Stimulated activated CD4-positive, alpha-beta T cell treated with anti-CD3 and anti-CD28 coated beads, Interleukin-15, amount 100 ng/mL, for 24 hours (primary cell): ENCODE measurements at regions not wholly inside any gene's neighbourhood (a gene's known extent, or its start where the extent isn't known, plus 50 kb on each side); places are given as distances from the start of the nearest gene placed in this dataset.
"Not testable (repeated sequence)": the region's sequence is repeated elsewhere in the genome, so short reads cannot be mapped to it uniquely, and the experiment has no call there.

Experiments used
- DNase-seq: peaks from one replicate; pipeline ENCODE4 v3.0.0-alpha.2; 2020

DNA sequence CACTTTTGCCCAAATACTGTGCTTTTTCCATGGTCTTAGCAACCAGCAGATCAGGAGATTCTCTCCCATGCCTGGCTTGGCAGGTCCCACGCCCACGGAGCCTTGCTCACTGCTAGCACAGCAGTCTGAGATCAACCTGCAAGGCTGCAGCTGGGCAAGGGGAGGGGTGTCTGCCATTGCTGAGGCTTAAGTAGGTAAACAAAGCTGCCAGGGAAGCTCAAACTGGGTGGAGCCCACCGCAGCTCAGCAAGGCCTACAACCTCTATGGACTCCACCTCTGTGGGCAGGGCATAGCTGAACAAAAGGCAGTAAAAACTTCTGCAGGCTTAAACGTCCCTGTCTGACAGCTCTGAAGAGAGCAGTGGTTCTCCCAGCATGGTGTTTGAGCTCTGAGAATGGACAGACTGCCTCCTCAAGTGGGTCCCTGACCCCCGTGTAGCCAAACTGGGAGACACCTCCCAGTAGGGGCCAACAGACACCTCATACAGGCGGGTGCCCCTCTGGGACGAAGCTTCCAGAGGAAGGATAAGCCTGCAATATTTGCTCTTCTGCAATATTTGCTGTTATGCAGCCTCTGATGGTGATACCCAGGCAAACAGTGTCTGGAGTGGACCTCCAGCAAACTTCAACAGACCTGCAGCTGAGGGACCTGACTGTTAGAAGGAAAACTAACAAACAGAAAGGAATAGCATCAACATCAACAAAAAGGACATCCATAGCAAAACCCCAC, 132.8 kb upstream of the STARD13 start:
- DNase-seq, result not testable (repeated sequence)

DNA sequence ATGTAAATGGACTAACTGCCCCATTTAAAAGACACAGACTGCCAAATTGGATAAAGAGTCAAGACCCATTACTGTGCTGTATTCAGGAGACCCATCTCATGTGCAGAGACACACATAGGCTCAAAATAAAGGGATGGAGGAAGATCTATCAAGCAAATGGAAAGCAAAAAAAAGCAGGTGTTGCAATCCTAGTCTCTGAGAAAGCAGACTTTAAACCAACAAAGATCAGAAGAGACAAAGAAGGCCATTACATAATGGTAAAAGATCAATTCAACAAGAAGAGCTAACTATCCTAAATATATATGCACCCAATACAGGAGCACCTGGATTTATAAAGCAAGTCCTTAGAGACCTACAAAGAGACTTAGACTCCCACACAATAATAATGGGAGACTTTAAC, 134.6 kb upstream of the STARD13 start:
- not testable (repeated sequence) for DNase-seq

DNA sequence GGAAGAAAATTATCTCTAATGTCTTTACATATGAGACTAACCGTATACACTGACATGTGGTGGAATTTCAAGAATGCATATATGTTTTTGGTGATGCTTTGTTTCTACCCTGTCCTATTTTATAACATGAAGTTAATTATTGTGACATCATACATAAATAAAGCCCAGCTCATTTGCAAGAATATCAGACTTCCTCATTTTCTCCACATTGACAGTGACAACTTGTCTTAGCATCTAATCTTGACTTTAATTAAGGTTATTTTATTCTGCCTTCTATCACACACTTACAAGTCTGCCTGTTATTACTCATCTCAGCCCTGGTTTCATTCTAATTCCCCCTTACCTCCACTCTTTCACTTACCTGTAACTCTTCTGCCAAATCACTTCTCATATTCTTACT, 140.6 kb upstream of the STARD13 start:
- DNase-seq, result no peak

DNA sequence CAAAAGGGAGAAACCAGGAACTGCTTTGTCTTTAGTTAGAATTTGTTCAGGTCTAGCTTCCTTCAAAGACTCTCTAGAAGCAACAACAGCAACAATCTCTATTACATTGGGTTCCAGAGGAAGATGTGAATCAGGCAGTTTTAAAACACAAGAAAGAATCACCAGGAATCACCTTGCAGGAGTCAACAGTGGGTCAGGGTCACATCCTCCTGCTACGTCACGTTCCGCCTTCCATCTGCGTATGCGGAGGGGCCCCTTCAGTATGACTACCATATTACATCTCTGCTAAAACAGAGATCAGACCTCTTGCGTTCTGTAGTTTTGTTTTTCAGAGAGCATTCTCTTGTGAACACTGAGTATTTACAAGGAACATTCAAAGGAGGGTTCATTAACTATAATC, 147.8 kb upstream of the STARD13 start:
- no peak for DNase-seq

DNA sequence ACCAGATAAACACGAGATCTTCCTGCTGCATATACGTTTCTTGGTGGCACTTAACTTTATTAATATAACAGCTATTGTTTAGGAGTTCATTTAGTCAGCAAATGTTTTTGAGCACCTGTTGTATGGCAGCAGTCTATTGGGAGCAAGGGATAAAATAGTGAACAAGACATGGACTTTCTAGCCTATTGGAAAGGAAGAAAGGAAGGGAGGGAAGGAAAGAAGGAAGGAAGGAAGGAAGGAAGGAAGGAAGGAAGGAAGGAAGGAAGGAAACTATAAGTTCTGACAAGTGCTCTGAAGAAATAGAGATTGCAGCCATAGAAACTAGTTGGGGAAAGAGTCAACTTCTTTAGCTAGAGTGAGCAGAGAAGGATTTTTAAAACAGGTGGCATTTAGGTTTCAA, 149.1 kb upstream of the STARD13 start:
- DNase-seq, result no peak

DNA sequence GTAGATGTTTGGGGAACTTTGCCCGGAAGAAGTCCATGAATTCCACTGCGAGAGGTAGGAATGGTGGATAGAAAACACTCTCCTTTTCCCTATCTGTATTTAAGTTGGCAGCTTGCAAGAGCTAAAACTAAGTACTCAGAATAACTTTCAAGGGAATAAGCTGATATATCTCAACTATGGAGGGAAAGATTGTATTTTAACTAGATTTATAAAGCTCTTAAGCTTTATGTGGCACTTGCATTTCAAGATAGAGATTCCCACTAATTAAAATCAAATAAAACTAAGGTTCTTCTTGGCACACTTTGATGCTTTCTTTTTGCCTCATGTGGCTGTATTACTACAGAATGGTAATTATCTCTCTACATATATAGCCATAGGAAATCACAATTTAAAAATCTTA, 149.7 kb upstream of the STARD13 start:
- DNase-seq, result no peak

DNA sequence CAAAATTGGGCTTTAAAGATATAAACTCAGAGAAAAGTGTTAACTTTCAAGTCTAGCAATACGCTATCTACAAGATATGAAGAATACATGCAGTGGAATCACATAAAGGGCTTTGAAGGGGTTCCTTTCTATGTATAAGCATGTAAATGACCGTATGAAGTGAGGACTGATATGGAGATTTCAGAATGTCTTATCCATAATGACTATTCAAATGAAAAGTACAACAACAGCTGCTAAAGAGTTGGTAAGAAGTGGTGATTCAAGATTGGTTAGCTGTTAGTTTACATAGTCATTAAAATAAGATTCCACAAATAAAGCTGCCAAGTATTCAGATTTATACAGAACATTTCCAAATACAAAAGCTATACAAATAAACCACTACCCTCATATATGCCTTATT, 153.4 kb upstream of the STARD13 start:
- no peak for DNase-seq

DNA sequence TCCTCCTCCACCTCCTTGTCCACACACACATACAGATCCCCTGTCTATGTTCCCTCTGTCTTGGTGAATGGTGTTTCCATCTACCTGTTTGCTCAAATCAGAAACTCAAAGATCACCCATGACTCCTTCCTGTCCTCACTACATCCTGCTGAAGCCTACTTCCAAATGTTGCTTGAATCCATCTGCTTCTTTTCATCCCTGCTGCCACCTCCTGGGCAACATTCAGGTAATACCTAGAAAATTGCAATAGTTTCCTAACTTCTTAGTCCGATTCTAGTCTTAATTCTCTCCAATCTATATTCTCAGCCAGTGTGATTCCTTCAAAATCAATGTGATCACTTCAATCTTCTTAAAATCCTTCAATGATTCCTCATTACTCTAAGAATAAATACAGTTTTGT, 155.5 kb upstream of the STARD13 start:
- DNase-seq, result no peak

DNA sequence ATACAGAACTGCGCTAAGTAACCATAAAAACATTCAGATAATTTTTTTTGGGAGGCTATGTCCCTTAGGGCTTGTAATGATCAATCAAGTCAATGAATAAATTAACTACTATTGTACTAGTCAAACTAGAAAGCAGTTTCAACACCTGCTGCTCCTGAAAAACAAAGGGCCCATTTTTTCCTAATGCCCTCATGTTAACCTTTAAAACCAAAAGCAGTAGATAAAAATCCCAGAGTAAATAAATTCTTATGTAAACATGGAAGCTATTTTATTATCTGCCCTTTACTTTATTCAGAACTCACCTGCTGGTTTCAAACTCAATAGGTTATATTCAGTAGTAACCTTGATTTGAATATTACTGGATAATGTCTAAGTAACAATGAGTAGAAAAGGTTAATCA, 159.5 kb upstream of the STARD13 start:
- DNase-seq, result no peak

DNA sequence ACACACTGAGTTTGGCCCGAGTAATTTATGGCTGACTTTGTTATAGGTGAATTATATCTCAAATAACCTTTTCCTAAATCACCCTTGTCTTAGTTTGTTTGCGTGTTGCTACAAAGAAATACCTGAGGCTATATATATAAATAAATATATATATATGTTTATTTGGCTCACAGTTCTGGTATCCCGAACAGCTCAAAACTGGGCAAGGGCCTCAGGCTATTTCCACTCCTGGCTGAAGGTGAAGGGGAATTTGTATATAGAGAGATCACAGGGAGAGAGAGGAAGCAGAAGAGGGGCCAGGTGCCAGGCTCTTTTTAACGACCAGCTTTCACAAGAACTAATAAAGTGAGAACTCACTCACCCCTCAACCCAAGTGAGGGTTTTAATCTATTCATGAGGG, 159.9 kb upstream of the STARD13 start:
- no peak for DNase-seq

DNA sequence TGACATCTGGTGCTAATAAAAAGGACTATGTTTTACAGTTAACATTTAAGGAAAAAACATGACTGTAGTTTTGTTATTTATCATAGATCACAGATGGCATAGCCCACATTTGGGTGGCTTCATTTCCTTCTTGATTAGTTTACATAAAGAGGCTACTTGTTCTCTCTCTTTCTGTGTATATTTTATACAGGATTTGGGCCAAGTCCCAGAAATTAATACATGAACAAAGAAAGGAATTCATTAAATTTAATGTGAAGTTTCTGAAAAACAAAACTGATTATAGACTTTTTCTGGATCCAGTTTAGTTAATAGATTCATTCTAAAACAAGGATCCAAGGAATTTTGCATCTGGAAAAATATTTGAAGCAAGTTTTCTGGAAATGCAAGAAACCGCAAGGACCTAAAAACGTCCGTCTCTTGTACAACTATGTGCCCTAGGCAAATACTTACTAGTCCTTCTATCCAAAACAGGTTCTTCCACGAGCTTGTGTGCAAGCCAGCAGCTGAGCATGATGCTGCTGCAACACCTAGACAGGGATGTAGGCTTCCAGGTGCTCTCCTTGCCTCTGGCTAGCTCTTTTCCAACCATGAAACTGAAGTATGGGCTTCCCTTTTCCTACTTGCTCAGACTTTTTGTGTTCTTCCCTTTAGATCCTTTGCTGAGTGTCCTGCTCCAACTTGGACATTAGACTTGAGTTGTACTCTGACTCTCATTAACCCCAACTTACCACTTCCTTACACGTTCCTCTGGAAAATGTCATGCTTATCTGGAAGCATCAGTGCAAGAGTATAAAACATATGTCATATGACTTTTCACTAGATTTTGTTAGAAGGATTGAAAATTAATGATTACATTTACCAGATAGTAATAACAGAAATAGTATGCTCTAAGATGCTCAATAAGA, 161.5 kb upstream of the STARD13 start:
- DNase-seq, result no peak

DNA sequence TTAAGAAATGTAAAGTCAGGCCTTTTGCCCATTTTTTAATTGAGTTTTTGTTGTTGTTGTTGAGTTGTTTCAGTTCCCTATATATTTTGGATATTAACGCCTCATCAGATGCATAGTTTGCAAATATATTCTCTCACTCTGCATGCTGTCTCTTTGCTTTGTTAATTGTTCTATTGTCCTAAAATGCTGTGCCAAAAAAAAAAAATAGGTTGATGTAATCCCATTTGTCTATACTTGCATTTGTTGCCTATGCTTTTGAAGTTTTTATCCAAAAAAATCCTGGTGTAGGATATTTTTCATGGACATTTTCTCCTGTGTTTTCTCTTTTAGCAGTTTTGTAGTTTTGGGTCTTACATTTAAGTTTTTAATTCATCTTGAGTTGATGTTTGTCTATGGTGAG, 163.3 kb upstream of the STARD13 start:
- DNase-seq, result no peak

DNA sequence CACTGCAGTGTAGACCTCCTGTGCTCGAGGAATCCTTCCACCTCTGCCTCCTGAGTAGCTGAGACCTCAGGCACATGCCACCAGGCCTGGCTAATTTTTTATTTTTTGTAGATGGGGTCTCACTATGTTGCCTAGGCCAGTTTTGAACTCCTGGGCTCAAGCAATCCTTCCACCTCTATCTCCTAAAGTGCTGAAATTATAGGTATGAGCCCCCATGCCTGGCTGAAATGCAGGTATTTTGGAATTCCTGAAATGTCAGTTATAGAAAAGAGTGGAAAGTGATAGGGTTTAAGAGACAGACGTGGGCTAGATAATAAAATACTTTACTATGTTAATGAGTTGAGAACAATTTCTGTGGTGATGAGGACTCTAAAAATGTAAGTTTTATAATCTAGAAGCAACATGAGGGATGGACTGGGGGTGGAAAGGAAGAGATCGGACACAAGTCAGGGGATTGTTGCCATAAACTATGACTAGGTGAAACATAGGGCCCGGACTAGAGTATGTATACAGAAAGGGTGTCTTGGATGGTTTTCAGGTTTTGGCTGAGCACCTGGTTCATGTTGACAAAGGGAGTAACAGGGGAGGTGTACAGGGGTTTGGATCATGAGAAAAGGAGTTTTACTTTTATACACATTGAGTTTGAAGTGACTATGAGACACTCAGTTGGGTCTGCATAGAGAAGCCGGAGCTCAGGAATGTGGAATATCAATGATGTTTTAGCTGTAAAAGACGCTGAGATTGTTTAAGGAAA, 165.6 kb upstream of the STARD13 start:
- no peak for DNase-seq

DNA sequence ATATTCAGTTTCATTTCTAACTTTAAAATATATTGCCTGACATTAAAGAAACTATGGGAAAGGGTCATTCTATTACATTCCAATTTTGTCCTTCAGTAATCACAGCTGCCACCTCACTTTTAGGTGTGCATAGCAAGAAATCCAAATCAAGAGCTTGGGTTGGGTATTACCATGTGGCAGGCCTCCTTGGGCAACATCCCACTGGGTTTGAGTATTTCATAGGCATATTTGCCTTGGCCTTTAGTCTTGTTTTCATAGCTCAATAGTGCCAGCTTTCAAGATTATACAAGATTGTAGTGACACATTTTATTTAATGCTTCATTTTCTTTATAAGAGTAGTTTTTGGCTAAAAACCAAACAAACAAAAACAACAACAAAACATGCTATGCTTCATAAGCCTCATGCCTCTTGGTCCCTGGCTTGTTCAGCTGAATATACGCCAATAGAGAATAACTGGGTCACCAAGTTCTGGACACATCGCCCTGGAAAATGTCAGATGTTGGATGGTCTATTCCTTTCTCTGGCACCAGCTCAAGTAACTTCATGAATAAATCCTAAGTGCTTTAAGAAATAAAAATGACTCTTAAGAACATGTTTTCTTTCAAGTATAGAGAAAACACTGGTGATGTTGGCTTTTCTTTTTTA, 167.4 kb upstream of the STARD13 start:
- no peak for DNase-seq

DNA sequence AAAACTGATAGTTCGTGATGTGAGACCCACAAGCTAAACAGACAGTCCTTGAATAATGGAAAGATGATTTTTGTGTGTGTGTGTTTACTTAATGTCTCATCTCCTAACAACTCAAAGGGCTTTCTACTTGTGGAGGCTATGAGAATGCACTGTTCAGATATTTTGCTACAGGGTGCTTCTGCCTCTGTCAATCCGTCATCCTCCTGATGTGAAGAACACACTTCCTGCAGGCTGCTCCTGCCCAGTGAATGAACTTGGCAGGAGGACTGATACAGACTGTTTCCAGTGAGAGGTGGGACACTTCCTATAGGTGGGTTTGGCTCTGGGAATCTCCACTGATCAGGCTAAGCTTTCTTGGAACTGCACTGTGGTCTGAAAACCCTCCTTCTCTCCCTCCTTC, 168.4 kb upstream of the STARD13 start:
- DNase-seq, result no peak

DNA sequence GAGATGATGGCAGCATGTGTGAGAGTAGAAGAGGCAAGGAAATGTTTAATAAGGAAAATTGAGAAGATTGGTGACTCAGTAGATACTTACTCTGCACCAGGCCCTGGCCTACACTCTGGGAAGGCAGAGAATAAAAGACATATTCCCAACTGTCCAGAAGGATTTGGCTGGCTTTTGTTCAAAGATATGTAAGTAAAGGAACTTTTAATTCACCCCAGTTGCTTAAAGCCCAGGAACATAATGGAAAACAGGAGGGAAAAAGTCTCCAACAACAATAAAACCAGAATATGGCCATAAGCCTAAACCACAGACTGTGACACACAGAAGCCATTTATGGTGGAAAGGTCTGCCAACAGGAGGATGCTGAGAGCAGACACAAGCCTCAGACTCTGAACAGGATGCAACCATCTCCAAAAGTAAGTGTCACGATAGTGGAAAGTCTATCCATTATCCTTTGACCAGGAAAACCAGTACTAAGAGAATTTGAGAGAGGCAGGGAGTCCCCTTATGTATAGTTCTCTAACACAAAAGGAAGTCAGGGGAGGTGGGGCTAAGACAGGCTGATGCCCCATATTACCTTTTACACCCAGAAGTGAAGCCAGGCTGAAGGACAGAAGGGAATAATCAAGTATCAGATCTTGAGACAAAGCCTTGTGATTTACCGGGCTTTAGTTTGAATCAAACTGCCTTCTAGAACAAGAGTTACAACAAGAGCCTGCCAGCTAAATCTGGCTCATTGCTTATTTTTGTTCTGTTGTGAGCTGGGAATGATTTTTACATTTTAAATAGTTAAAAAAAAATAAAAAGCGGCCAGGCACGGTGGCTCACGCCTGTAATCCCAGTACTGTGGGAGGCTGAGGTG, 169.5 kb upstream of the STARD13 start:
- no peak for DNase-seq

DNA sequence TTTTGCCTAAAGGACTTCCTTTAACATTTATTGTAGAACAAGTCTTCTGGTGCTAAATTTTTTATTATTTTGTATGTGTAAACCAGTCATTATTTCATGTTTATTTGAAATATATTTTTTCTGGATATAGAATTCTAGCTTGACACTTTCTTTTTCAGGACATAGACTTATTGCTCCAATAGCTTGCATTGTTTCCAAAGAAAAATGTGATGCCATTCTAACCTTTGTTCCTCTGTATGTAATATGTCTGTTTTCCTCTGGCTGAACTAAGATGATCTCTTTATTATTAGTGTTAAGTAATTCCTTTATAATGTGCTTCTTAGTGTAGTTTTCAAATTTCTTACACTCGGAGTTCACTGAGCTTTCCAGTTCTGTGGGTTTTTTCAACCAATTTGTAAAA, 174.1 kb upstream of the STARD13 start:
- no peak for DNase-seq

DNA sequence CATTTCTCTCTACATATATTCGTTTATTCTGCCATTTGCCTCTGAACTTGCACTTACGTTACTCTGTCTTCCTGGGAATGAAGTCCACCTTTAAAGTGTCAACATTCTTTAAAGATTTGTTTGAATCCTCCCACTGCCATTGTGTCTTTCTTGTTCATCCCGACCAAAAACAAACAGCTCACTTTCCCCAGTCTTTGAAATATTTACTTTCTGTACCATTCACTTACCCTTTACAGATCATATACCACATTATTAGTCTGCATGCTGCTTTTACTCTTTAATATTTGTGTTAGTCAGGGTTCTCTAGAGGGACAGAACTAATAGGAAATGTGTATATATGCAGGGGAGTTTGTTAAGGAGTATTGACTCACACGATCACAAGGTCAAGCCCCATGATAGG, 176.6 kb upstream of the STARD13 start:
- DNase-seq, result no peak

DNA sequence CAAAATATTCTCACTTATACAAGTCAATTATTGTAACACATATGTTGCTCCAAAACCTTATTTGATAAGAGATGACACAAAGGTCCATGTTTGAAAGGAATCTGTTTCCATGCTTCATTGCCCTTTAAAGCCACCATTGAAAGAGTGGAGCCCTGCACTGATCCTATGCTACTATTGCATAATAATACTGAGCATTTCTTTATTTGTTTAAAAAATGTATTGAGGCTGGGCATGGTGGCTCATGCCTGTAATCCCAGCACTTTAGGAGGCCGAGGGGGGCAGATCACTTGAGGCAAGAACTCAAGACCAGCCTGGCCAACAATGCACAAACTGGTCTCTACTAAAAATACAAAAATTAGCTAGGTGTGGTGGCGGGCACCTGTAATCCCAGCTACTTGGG, 178.8 kb upstream of the STARD13 start:
- no peak for DNase-seq

DNA sequence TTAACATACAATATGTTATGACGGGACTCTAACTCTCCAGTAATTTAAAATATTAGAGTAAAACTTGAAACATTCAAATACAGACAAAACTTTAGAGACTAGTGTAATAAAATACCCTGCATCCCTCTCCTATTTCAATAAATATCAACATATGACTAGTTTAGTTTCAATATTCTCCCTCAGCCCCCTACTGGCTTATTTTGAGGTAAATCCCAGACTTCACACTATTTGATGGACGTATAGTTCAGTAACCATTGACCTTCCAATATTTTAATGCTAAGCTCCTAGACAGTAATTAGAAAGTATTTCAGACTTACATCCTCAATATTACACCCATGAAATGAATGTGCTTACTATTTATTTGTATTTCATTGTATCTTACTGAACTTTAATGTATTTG, 180.7 kb upstream of the STARD13 start:
- no peak for DNase-seq

DNA sequence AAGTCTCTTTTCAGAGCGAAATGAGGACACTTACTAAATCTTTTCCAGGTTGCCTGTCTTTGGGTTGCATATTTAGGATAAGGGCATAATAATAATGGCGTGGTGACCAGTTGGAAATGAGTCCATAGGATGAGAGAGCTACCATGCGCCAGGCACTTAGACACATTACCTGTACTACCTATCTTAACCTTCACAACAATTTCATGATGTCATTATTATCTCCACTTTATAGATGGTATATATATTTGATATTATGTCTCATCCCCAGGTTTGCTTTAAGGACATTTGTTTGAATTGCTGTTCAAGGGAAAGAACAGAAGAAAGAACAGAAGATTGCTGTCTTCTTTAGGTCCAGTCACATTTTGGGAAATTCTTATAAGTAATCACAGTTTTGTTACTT, 182.0 kb upstream of the STARD13 start:
- DNase-seq, result no peak

DNA sequence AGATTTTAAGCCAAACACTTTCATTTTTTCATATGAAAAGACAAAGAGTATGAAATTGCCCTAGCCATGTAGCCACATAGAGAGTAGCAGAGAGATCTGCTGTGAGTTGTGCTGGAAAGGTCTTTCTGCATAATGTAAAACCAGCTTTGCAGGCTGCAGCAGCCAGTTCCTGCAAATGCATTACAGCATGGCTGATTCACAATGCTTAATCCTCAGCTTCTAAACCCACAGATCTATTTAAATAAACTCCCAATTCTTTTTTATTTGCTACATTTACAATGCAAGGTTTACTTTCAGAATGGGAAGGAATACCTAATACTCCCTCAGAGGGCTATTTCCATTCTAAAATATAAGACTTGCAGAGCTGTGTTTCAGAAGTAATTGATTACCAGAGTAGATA, 185.6 kb upstream of the STARD13 start:
- DNase-seq, result no peak
